GM12874 (cell line): ENCODE measurements at regions not wholly inside any gene's neighbourhood (a gene's known extent, or its start where the extent isn't known, plus 50 kb on each side); places are given as distances from the start of the nearest gene placed in this dataset.

Experiments used
- TF ChIP-seq, protein P1 (sequence below): IDR thresholded peaks from 2 replicates; pipeline ENCODE4 v1.5.1; 2011; ENCODE audit warnings: low read depth, mild to moderate bottlenecking, control low read depth, low read length, moderate library complexity; ENCODE audit not compliant: insufficient read depth

DNA sequence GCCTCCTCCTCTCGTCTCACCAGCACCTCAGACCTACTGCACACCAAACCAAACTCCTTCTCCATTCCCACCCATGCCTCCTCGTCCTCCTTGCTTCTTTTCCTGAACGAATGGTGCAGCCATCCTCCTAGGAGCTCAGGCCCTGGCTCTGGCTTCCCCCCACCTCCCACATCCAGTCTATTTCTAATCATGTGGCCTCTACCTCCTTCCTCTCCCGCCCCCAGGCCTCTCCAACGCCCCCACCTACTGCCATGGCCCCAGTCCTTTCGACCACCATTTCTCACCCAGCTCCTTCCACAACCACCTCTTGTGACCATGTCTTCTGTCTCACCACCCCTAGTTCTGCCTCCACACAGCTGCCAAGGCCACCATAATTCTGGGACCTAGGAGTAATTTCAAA is 127.1 kb downstream of the PJA1 start:
- TF ChIP-seq, protein P1, sequence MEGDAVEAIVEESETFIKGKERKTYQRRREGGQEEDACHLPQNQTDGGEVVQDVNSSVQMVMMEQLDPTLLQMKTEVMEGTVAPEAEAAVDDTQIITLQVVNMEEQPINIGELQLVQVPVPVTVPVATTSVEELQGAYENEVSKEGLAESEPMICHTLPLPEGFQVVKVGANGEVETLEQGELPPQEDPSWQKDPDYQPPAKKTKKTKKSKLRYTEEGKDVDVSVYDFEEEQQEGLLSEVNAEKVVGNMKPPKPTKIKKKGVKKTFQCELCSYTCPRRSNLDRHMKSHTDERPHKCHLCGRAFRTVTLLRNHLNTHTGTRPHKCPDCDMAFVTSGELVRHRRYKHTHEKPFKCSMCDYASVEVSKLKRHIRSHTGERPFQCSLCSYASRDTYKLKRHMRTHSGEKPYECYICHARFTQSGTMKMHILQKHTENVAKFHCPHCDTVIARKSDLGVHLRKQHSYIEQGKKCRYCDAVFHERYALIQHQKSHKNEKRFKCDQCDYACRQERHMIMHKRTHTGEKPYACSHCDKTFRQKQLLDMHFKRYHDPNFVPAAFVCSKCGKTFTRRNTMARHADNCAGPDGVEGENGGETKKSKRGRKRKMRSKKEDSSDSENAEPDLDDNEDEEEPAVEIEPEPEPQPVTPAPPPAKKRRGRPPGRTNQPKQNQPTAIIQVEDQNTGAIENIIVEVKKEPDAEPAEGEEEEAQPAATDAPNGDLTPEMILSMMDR = no peak

DNA sequence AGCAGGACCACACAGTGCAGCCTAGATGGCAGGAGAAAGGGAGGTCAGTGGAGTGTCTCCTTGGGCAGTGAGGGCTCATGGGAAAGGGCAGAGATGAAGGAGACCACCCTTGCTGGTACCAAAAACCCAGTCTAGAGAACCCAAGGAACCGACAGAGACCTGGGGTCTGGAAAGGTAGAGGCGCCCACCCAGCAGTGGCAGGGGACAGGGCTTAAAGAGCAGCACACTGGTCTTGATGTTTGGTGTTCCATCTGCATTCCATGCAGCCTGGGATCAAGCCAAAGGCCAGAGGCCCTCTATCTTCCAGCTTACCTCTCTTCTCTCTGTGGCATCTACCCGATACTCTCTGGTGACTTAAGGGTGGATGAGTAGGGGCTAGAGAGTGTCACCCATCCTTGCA is 127.5 kb downstream of the PJA1 start:
- TF ChIP-seq, protein P1 = no peak

DNA sequence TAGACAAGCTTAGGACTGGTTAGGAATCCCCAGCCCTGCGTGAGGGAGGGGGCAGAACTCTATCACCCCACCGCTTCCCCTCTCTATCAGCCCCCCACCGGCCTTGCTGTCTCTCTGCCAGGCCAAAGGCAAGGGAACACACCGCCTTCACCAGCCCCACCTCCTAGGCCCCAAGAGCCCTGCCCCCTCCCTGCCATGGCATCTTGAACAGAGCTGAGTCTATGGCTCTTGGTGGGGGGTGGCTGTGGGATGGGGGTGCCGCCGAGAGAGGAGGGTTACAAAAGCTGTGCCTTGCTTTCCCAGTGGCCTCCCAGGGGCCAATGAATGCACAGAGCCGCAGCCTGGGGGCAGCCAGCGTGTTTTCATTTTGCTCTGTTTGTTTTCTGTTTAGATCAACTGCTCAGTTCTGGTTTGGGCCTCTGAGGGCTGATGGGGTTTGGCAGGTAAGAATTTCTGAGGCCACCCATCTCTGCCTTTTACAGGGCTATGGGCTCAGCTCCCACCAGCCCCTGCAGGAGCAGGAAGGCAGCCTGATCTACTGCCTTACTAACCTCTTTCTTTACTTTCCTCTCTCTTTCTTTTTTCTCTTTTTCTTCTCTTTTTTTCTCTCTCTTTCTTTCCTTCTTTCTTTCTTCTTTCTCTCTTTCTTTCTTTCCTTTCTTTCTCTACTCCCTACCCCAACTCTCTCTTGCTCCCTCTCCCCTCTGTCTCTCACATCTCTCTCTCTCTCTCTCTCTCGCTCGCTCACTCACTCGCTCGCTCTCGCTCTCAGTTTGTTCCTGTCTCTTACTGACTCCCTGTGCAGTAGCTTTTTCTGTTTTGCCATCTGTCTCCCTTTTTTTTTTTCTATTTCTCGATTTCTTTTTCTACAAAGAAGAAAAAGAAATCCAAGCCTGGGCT is 128.3 kb downstream of the PJA1 start:
- TF ChIP-seq, protein P1 = no peak

DNA sequence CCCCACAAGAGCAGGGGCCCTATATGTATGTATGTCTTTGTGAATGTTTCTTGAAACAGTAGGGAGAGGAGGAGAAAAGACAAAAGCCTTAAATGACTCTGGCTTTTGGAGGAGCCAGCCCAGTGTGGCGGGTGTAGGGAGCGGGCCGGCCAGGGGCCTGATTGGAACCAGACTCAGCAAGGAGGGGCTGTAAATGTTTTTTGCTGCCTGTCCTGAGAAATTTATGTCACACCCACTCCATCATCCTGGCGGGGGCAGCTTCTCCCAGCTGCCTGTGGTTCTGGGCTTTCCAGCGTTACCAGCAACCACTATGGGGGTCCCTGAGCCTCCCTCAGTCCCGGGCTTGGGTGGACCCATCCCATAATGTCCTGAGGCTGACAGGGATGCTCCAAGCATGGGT is 130.8 kb downstream of the PJA1 start:
- TF ChIP-seq, protein P1 = no peak

GRCh38 chrX:69033936-69034335 is 131.3 kb downstream of the PJA1 start:
- TF ChIP-seq, protein P1 = no peak

DNA sequence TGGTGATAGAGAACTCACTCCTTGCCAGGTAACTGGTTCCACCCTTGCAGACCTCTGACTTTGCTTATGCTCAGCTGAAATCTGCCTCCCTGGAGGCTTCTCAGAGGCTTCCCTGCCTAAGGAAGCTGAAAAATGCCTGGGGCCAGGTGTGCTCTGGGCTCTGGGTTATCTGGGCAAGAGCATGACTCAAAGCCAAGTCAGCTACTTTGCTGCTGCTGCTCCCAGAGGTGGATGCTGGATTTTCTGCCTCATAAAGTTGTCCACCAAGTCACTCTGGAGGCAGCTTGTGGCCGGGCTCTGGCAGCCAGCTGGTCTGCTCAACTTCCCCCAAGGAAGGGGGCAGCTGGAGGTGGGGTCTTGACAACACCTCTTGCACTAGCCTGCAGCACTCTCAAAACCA is 132.7 kb downstream of the PJA1 start:
- TF ChIP-seq, protein P1 = no peak

DNA sequence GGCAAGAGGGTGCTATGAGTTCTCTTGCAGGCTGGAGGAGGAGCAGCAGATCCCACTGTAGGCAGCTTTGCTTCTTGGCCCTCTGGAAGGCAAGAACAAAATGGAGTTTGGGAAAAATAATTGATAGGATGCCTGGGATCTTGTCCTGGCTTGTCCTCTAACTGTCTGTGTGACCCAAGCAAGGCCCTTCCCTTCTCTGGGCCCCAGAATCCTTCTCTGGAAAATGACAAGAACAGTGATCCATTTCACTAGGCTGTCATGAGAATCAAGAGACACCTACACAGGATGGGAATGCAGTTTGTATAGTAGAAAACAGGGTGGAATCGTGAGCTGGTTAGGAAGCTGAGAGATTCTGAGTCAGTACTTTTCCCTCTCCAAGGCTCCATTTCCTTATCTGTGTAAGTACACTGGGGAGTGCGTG is 133.3 kb downstream of the PJA1 start:
- TF ChIP-seq, protein P1 = no peak
